A673 (cell line): ENCODE measurements at regions not wholly inside any gene's neighbourhood (a gene's known extent, or its start where the extent isn't known, plus 50 kb on each side); places are given as distances from the start of the nearest gene placed in this dataset.

ENCODE experiments used
- CTCF ChIP-seq: fragments of 300-800, 200-600 bp; sonication (generic); conservative IDR thresholded peaks from 2 replicates; pipeline ENCODE4 v1.5.1; 2017; ENCODE audit warnings: low read depth, mild to moderate bottlenecking, antibody characterized with exemption, low read length, moderate library complexity, mixed read lengths
- EZH2 ChIP-seq: fragments of 200-600 bp; sonication (generic); IDR thresholded peaks from 2 replicates; pipeline ENCODE4 v1.6.1; 2017; ENCODE audit warnings: borderline replicate concordance, low read depth, mild to moderate bottlenecking, mixed read lengths, antibody characterized with exemption, low read length; ENCODE audit not compliant: poor library complexity, severe bottlenecking

- TF ChIP-seq EZH2 (no peak), CTCF (no peak)
Observed at GRCh38 chr14:71488703-71489191, 443.5 kb upstream of the RGS6 start.
